OCI-LY3 (cell line): ENCODE measurements at regions not wholly inside any gene's neighbourhood (a gene's known extent, or its start where the extent isn't known, plus 50 kb on each side); places are given as distances from the start of the nearest gene placed in this dataset.

ENCODE experiments used
- H2AFZ ChIP-seq: fragments of 200-600, 300-600 bp; shearing (Covaris generic); 2 replicates; pipeline ENCODE4 v1.6.0; 2014; ENCODE audit warnings: antibody characterized with exemption, low read depth, low read length
- H3K27ac ChIP-seq: fragments of 200-600, 300-600 bp; sonication (generic); 2 replicates; pipeline ENCODE4 v1.5.1; 2014; ENCODE audit warnings: mild to moderate bottlenecking, low read length, moderate library complexity, mixed read lengths
- H3K27me3 ChIP-seq: fragments of 200-600, 300-600 bp; sonication (generic); 2 replicates; pipeline ENCODE4 v1.6.1; 2014; ENCODE audit warnings: low read depth, low read length, mixed read lengths
- H3K36me3 ChIP-seq: fragments of 200-600, 300-600 bp; sonication (generic); replicated peaks from 2 replicates; pipeline ENCODE3; 2014; ENCODE audit warnings: low read depth, low read length, mixed read lengths
- H3K4me1 ChIP-seq: fragments of 300-600, 200-600 bp; sonication (generic); 2 replicates; pipeline ENCODE4 v1.6.1; 2014; ENCODE audit warnings: low read length, mixed read lengths
- H3K4me2 ChIP-seq: fragments of 200-600, 300-600 bp; sonication (generic); 2 replicates; pipeline ENCODE4 v1.6.1; 2014; ENCODE audit warnings: low read length, mixed read lengths
- H3K4me3 ChIP-seq: fragments of 300-600, 200-600 bp; sonication (generic); 2 replicates; pipeline ENCODE4 v1.5.1; 2014; ENCODE audit warnings: antibody characterized with exemption, mild to moderate bottlenecking, low read length, moderate library complexity
- H3K79me2 ChIP-seq: fragments of 300-600, 200-600 bp; shearing (Covaris generic); 2 replicates; pipeline ENCODE4 v1.6.1; 2014; ENCODE audit warnings: mild to moderate bottlenecking, low read length, mixed read lengths
- H3K9ac ChIP-seq: fragments of 300-600, 200-600 bp; shearing (Covaris generic); 2 replicates; pipeline ENCODE4 v1.6.0; 2014; ENCODE audit warnings: mild to moderate bottlenecking, low read length, moderate library complexity
- H3K9me3 ChIP-seq: fragments of 200-600, 300-600 bp; shearing (Covaris generic); 2 replicates; pipeline ENCODE4 v1.6.1; 2014; ENCODE audit warnings: low read length, mixed read lengths; ENCODE audit not compliant: insufficient read depth
- H4K20me1 ChIP-seq: fragments of 200-600, 300-600 bp; sonication (generic); 2 replicates; pipeline ENCODE4 v1.6.1; 2016; ENCODE audit warnings: low read length, mixed read lengths; ENCODE audit not compliant: insufficient read depth
- EZH2phosphoT487 ChIP-seq: fragments of 200-600 bp; shearing (Covaris generic); IDR thresholded peaks from 2 replicates; pipeline ENCODE4 v1.6.1; 2018; ENCODE audit warnings: antibody characterized with exemption, mixed run types, low read depth
- TF ChIP-seq, protein P1 (sequence below): fragments of 200-600, 300-600 bp; sonication (generic); IDR thresholded peaks from 2 replicates; pipeline ENCODE4 v1.5.1; 2014; ENCODE audit warnings: antibody characterized with exemption, low read length, low read depth

DNA sequence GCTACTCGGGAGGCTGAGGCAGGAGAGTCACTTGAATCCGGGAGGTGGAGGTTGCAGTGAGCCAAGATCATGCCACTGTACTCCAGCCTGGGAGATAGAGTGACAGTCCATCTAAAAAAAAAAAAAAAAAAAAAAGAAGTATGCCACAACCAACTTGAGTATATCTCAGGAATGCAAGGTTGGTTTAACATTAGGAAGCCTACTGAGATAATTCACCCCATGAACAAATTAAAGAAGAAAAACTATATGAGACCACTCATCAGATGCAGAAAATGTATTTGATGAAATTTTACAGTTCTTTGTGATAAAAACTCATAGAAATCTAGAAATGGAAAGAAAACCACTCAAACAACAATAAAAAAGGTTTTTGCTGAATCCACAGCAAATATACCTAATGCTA is 373.8 kb downstream of the LMO4 start:
- Histone ChIP-seq H2AFZ (no peak overlapping the region), H3K4me2 (no peak overlapping the region), H3K9me3 (no peaks in the 10 kb centered on the region), H3K4me3 (no peak overlapping the region), H4K20me1 (no peaks in the 10 kb centered on the region), H3K9ac (no peak overlapping the region), H3K4me1 (no peaks in the 10 kb centered on the region), H3K79me2 (no peaks in the 10 kb centered on the region), H3K27me3 (no peaks in the 10 kb centered on the region), H3K36me3 (no peaks in the 10 kb centered on the region), H3K27ac (no peak overlapping the region)
- no peak for TF ChIP-seq EZH2phosphoT487
- TF ChIP-seq, protein P1, sequence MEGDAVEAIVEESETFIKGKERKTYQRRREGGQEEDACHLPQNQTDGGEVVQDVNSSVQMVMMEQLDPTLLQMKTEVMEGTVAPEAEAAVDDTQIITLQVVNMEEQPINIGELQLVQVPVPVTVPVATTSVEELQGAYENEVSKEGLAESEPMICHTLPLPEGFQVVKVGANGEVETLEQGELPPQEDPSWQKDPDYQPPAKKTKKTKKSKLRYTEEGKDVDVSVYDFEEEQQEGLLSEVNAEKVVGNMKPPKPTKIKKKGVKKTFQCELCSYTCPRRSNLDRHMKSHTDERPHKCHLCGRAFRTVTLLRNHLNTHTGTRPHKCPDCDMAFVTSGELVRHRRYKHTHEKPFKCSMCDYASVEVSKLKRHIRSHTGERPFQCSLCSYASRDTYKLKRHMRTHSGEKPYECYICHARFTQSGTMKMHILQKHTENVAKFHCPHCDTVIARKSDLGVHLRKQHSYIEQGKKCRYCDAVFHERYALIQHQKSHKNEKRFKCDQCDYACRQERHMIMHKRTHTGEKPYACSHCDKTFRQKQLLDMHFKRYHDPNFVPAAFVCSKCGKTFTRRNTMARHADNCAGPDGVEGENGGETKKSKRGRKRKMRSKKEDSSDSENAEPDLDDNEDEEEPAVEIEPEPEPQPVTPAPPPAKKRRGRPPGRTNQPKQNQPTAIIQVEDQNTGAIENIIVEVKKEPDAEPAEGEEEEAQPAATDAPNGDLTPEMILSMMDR = no peak

DNA sequence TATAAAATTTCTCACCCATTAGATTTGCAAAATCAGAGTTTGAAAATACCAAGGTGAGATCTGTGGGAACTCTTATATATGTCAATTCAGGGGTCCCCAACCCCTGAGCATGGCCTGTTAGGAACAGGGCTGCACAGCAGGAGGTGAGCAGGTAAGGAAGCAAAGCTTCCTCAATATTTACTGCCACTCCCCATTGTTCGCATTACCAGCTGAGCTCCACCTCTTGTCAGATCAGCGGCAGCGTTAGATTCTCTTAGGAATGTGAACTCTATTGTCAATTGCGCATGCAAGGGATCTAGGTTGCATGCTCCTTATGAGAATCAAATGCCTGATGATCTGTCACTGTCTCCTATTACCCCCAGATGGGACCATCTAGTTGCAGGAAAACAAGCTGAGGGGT is 376.6 kb downstream of the LMO4 start:
- Histone ChIP-seq H3K9me3 (no peaks in the 10 kb centered on the region), H3K27me3 (no peaks in the 10 kb centered on the region), H3K9ac (no peak overlapping the region), H3K4me1 (no peaks in the 10 kb centered on the region), H2AFZ (no peak overlapping the region), H4K20me1 (no peaks in the 10 kb centered on the region), H3K36me3 (no peaks in the 10 kb centered on the region), H3K4me3 (no peak overlapping the region), H3K27ac (no peak overlapping the region), H3K4me2 (no peak overlapping the region), H3K79me2 (no peaks in the 10 kb centered on the region)
- no peak for TF ChIP-seq EZH2phosphoT487
- TF ChIP-seq, protein P1 = no peak

DNA sequence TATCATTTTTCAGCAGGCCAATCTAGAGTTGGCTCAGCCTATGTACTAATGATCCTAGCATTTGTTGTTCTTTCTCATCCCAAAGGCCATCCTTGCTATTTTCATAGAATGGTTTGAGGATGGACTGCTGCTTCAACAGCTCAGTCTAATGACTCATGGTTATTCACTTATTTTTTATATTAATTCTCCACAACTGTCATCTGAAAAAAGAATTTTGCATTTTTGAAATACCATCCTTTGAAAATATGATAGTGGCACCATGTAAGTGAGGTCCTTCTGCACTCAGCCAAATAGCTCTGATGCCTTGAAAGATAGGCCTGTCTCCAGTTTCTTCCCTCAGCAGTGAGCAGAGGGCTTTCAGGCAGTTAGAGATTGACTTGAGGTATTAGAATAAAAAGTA is 377.5 kb downstream of the LMO4 start:
- H2AFZ ChIP-seq = no peak overlapping the region

DNA sequence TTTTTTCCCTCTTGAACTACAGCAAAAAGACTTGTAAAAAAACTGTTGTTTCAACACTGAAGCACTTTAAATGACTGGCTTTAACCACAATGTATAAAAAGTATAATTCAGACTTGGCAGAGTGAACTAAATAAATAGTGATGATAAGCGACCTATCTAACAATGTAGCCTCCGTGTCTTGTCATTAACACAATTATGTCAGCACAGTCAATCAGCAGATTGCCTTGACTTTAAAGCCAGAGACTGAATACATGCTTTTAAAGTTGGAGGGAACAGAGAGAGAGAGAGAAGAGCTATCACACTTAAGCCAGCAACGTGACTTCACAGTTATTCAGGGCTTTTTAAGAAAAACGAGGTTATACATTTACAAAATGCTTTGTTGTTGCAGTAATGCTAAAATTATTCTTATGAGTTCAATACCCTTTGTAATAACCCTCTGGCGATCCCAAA is 378.1 kb downstream of the LMO4 start:
- H2AFZ ChIP-seq = no peak overlapping the region
- H3K27me3 ChIP-seq = no peaks in the 10 kb centered on the region
- no peaks in the 10 kb centered on the region for H3K4me1 ChIP-seq
- TF ChIP-seq EZH2phosphoT487 = no peak
- TF ChIP-seq, protein P1 = no peak
- no peak overlapping the region for H3K4me2 ChIP-seq
- no peaks in the 10 kb centered on the region for H3K36me3 ChIP-seq
- no peak overlapping the region for H3K9ac ChIP-seq
- H3K79me2 ChIP-seq = no peaks in the 10 kb centered on the region
- no peak overlapping the region for H3K27ac ChIP-seq
- H3K4me3 ChIP-seq = no peak overlapping the region
- H3K9me3 ChIP-seq = no peaks in the 10 kb centered on the region
- no peaks in the 10 kb centered on the region for H4K20me1 ChIP-seq

More for the DNA sequence above, 377.5 kb downstream of the LMO4 start:
- no peak for TF ChIP-seq EZH2phosphoT487
- TF ChIP-seq, protein P1 = no peak
- no peaks in the 10 kb centered on the region for H3K79me2 ChIP-seq
- H3K4me1 ChIP-seq = no peaks in the 10 kb centered on the region
- H3K9me3 ChIP-seq = no peaks in the 10 kb centered on the region
- H3K27ac ChIP-seq = no peak overlapping the region
- H3K4me3 ChIP-seq = no peak overlapping the region
- H3K36me3 ChIP-seq = no peaks in the 10 kb centered on the region
- no peak overlapping the region for H3K9ac ChIP-seq
- H3K4me2 ChIP-seq = no peak overlapping the region
- H3K27me3 ChIP-seq = no peaks in the 10 kb centered on the region
- H4K20me1 ChIP-seq = no peaks in the 10 kb centered on the region
